Activated naive CD4-positive, alpha-beta T cell treated with anti-CD3 and anti-CD28 coated beads for 36 hours (primary cell): ENCODE measurements at regions not wholly inside any gene's neighbourhood (a gene's known extent, or its start where the extent isn't known, plus 50 kb on each side); places are given as distances from the start of the nearest gene placed in this dataset.
"Not testable (repeated sequence)": the region's sequence is repeated elsewhere in the genome, so short reads cannot be mapped to it uniquely, and the experiment has no call there.

ENCODE experiments used
- CTCF ChIA-PET: fragments of 350-600 bp; sonication (Branson Sonifier 250); formaldehyde crosslinking; loops from one replicate; lab custom pipeline; 2021; ENCODE audit warnings: antibody characterized with exemption; lab: Charles Lee
- DNase-seq: peaks from one replicate; pipeline ENCODE4 v3.0.0-alpha.2; 2020
- H3K27ac Mint-ChIP-seq: one replicate; pipeline ENCODE4 v1.8.0; 2021; ENCODE audit warnings: mild to moderate bottlenecking, mixed read lengths
- H3K27me3 Mint-ChIP-seq: one replicate; pipeline ENCODE4 v1.8.0; 2021; ENCODE audit warnings: low read depth, mixed read lengths
- H3K36me3 Mint-ChIP-seq: one replicate; pipeline ENCODE4 v1.8.0; 2021; ENCODE audit warnings: low read depth, mixed read lengths
- H3K4me1 Mint-ChIP-seq: one replicate; pipeline ENCODE4 v1.8.0; 2021; ENCODE audit warnings: low read depth, mixed read lengths
- H3K4me3 Mint-ChIP-seq: one replicate; pipeline ENCODE4 v1.8.0; 2021; ENCODE audit warnings: mild to moderate bottlenecking, moderate library complexity, mixed read lengths
- H3K9me3 Mint-ChIP-seq: one replicate; pipeline ENCODE4 v1.8.0; 2021; ENCODE audit warnings: mixed read lengths
- intact Hi-C: fragments of 100-400 bp; cut with micrococcal nuclease; formaldehyde crosslinking; loops from one replicate; pipeline ENCODE4 v1.15.1; 2023

DNA sequence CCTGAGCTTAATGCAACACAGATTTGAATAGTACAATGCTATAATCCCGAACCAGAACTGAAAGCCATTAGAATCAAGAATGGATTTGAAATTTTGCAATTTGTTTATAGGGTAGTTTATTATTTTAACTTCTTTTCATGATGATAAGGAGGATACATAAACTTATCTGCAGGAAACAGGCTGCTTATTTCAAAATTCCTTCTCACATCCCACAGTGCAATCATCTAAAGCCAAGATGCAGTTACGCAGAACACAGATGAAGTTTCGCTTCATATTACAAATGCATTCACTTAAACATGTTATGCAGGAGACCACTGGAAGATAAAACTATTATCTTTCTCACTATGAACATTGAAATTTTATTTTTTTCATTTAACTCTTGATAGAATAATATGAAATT is 1019.6 kb downstream of the PLA2G4A start:
- Mint-ChIP-seq H3K27me3 (no peaks in the 10 kb centered on the region), H3K36me3 (no peaks in the 10 kb centered on the region), H3K27ac (no peak overlapping the region), H3K4me3 (no peak overlapping the region), H3K4me1 (no peaks in the 10 kb centered on the region), H3K9me3 (peaks cover 6% of the 10 kb centered on the region)
- CTCF ChIA-PET: no interaction called here
- intact Hi-C loops: no loop called here
- no peak for DNase-seq

DNA sequence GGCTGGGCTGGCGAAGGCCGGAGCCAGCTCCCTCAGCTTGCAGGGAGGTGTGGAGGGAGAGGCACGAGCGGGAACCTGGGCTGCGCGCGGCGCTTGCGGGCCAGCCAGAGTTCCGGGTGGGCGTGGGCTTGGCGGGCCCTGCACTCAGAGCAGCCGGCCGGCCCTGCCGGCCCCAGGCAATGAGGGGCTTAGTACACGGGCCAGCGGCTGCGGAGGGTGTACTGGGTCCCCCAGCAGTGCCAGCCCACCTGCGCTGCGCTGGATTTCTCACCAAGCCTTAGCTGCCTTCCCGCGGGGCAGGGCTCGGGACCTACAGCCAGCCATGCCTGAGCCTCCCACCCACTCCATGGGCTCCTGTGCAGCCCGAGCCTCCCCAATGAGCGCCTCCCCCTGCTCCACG is 1021.4 kb downstream of the PLA2G4A start:
- H3K9me3 Mint-ChIP-seq, H3K4me3 Mint-ChIP-seq, intact Hi-C loops, H3K36me3 Mint-ChIP-seq, H3K4me1 Mint-ChIP-seq, DNase-seq, H3K27me3 Mint-ChIP-seq, CTCF ChIA-PET, H3K27ac Mint-ChIP-seq: not testable (repeated sequence)

DNA sequence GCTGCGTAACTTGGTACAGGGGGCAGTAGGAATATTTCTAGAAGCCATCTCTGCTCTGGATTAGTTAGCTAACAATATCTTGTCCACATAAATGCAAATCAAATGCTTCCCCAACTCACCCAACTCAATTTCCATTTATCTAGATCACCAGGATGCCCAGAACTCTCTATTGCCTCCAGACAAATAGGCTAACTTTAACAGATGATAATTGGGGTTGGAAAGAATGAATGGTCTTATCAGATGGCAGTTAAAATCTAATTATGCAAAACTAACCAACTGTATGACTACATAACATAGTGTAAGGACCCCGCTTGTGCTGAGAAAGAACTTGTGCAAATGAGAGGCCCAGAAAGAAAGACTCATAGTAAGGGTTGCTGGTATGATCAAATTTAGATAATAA is 1024.8 kb downstream of the PLA2G4A start:
- Mint-ChIP-seq H3K27ac (no peak overlapping the region), H3K36me3 (no peaks in the 10 kb centered on the region), H3K9me3 (peaks cover 12% of the 10 kb centered on the region), H3K4me1 (no peaks in the 10 kb centered on the region), H3K4me3 (no peak overlapping the region), H3K27me3 (no peaks in the 10 kb centered on the region)
- CTCF ChIA-PET: interaction anchor here (1.1 kb wide), 1 partner anchor 40 kb away, joined by 6 read pairs; no protein-coding TSS in a partner anchor
- intact Hi-C loops: no loop called here
- no peak for DNase-seq

DNA sequence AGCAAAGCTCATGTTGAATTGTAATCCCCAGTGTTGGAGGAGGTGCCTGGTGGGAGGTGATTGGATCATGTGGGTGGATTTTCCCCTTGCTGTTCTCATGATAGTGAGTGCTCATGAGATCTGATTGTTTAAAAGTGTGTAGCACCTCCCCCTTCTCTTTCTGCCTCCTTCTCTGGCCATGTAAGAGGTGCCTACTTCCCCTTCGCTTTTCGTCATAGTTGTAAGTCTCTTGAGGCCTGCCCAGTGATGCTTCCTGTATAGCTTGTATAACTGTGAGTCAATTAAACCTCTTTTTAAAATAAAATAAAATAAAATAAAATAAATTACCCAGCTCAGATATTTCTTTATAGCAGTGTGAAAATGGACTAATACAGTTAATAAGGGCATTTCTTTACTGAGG is 1025.7 kb downstream of the PLA2G4A start:
- Mint-ChIP-seq H3K4me1 (no peaks in the 10 kb centered on the region), H3K9me3 (peaks cover 14% of the 10 kb centered on the region), H3K4me3 (no peak overlapping the region), H3K27ac (no peak overlapping the region), H3K27me3 (no peaks in the 10 kb centered on the region), H3K36me3 (no peaks in the 10 kb centered on the region)
- intact Hi-C loops: no loop called here
- DNase-seq: no peak
- CTCF ChIA-PET: interaction anchor here (1.1 kb wide), 1 partner anchor 41 kb away, joined by 6 read pairs; no protein-coding TSS in a partner anchor

GRCh38 chr1:187862506-187862905 is 1033.8 kb downstream of the PLA2G4A start:
- Mint-ChIP-seq H3K27me3 (no peaks in the 10 kb centered on the region), H3K9me3 (peaks cover 8% of the 10 kb centered on the region), H3K36me3 (no peaks in the 10 kb centered on the region), H3K27ac (no peak overlapping the region), H3K4me1 (no peaks in the 10 kb centered on the region), H3K4me3 (no peak overlapping the region)
- no peak for DNase-seq
- intact Hi-C loops: no loop called here
- CTCF ChIA-PET: no interaction called here

DNA sequence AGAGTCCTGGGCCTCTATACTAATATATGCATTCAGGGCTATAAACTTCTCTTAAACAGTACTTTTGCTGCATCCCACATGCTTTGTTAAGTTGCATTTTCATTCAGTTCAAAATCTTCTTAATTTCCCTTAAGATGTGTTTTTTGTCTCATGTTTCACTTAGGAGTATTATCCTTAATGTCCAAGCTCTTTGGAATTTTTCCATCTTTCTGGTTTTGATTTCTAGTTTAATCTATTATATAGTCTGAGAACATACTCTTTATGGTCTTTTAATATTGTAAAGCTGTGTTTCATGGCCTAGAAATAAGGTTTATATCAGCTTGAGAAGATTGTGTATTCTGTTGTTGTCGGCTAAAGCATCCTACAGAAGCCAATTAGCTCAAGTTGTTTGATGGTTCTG is 1041.8 kb downstream of the PLA2G4A start:
- Mint-ChIP-seq H3K9me3 (peaks cover 1% of the 10 kb centered on the region), H3K4me3 (no peak overlapping the region), H3K4me1 (no peaks in the 10 kb centered on the region), H3K27me3 (no peaks in the 10 kb centered on the region), H3K27ac (no peak overlapping the region), H3K36me3 (no peaks in the 10 kb centered on the region)
- DNase-seq: no peak
- CTCF ChIA-PET: no interaction called here
- intact Hi-C loops: no loop called here

DNA sequence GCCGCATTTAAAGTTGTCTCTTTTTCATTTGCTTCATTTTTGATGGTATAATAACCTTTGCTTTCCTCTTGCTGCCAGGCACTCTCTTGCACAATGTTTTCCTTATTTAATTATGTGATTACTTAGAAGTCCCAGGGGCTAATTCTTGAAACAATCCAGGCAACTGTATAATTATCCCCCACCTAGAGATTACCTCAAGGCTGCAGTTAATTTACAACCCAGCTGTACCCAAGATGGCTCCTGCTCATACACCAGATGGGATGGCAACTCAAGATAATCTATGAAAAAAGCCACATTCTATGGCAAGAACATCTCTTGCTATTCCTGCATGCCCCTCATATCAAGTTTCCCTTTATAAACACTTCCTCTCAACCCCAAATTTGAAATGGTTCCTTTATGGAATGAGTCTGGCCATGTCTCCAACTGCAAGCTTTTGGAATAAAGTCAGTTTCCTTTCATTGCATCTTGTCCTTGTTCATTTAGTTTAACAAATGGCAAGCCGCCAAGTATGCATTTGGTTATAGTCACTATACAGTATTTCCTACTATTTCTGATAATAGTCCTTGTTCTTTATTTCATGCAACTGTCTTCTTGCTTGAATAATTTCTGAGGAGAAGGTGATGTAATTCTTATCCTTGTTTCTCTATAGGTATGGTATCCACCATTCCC is 1042.6 kb downstream of the PLA2G4A start:
- intact Hi-C loops: no loop called here
- DNase-seq: no peak
- H3K4me1 Mint-ChIP-seq: no peaks in the 10 kb centered on the region
- CTCF ChIA-PET: no interaction called here
- no peak overlapping the region for H3K4me3 Mint-ChIP-seq
- H3K9me3 Mint-ChIP-seq: peaks cover 1% of the 10 kb centered on the region
- no peaks in the 10 kb centered on the region for H3K36me3 Mint-ChIP-seq
- no peaks in the 10 kb centered on the region for H3K27me3 Mint-ChIP-seq
- H3K27ac Mint-ChIP-seq: no peak overlapping the region

DNA sequence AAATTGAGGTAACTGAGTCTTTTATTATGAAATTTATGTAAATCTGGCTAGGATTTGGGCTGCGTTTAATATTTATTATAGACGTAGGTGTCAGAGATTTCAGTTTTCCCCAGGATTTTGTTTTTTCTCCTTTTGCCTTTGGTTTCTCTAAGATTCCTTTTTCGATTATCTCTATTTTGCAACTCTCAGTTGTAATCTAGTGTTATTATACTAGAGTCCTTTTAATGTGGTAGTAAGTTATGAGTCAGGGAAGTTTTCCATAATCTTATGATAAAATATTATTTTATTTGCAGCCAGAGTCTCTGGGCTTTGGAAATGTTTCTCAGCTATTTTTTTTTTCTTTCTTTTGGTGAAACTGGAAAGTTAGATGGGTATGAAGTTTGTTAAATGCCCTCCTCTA is 1043.8 kb downstream of the PLA2G4A start:
- Mint-ChIP-seq H3K36me3 (no peaks in the 10 kb centered on the region), H3K4me3 (no peak overlapping the region), H3K4me1 (no peaks in the 10 kb centered on the region), H3K27me3 (no peaks in the 10 kb centered on the region), H3K9me3 (peaks cover 3% of the 10 kb centered on the region), H3K27ac (no peak overlapping the region)
- DNase-seq: no peak
- intact Hi-C loops: no loop called here
- CTCF ChIA-PET: no interaction called here

- no peaks in the 10 kb centered on the region for H3K27me3 Mint-ChIP-seq
- CTCF ChIA-PET: no interaction called here
- intact Hi-C loops: no loop called here
- H3K9me3 Mint-ChIP-seq: peaks cover 3% of the 10 kb centered on the region
- H3K36me3 Mint-ChIP-seq: no peaks in the 10 kb centered on the region
- no peak for DNase-seq
- H3K4me1 Mint-ChIP-seq: no peaks in the 10 kb centered on the region
- H3K27ac Mint-ChIP-seq: no peak overlapping the region
- no peak overlapping the region for H3K4me3 Mint-ChIP-seq
Measured at GRCh38 chr1:187873126-187873525, 1044.4 kb downstream of the PLA2G4A start.

DNA sequence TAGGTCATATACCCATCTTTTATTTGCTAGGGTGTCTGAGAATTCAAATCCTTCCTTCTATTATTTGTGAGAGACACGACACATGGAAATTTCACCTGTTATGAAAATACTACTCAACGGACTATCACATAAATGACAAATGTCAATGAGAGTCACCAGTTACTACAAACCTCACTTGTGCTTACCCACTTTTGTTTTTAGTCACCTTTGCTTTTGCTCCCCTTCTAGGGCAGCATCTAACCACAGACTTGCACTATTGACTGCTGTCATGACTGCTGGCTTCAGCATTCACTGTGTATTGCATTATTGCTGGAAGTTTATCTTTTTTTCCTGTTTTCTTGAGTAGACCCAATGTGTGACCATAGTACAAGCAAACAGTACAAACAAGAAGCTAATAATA is 1048.0 kb downstream of the PLA2G4A start:
- Mint-ChIP-seq H3K4me3 (no peak overlapping the region), H3K36me3 (no peaks in the 10 kb centered on the region), H3K9me3 (peaks cover 3% of the 10 kb centered on the region), H3K27ac (no peak overlapping the region), H3K27me3 (no peaks in the 10 kb centered on the region), H3K4me1 (no peaks in the 10 kb centered on the region)
- CTCF ChIA-PET: no interaction called here
- intact Hi-C loops: no loop called here
- DNase-seq: no peak

DNA sequence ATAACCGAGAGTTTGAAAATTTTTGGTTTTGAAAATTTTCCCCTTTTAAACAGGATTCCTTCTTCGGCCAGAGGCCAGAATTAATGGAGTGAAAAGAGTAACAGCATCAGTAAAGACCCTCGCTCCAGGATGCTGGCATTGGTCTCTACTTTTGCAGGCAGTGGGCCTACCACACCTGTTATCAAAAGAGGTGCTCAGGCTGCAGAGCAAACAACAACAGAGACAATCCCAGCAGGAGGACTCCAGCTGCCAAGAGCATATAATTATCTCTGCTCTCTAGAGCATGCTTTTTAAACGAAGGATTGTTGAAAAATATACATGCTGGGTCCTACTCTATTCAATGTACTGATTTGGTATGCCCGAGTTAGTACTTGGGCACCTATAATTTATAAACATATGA is 1048.5 kb downstream of the PLA2G4A start:
- H3K27me3 Mint-ChIP-seq: no peaks in the 10 kb centered on the region
- no peak overlapping the region for H3K27ac Mint-ChIP-seq
- no peak overlapping the region for H3K4me3 Mint-ChIP-seq
- H3K9me3 Mint-ChIP-seq: peaks cover 3% of the 10 kb centered on the region
- intact Hi-C loops: no loop called here
- CTCF ChIA-PET: no interaction called here
- no peak for DNase-seq
- H3K36me3 Mint-ChIP-seq: no peaks in the 10 kb centered on the region
- no peaks in the 10 kb centered on the region for H3K4me1 Mint-ChIP-seq

DNA sequence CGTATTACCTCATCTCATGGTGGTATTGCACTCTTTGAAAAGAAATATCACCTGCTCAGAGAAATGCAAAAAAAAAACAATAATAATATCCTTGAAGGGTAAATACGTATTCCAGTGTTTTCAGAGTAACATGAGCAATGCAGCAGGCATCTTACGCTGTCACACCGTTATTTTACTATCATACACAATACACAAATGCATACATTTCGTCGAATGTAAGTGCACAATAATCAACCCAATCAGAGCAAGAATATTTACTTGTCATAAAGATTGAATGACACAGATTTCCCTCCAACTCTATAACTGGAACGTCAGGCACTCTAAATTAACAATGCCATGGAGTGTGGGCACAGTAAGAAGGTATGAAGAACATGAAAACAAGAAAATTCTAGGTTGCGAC is 1050.1 kb downstream of the PLA2G4A start:
- no peaks in the 10 kb centered on the region for H3K4me1 Mint-ChIP-seq
- H3K27me3 Mint-ChIP-seq: no peaks in the 10 kb centered on the region
- peaks cover 2% of the 10 kb centered on the region for H3K9me3 Mint-ChIP-seq
- intact Hi-C loops: no loop called here
- no peak overlapping the region for H3K27ac Mint-ChIP-seq
- DNase-seq: no peak
- H3K36me3 Mint-ChIP-seq: no peaks in the 10 kb centered on the region
- H3K4me3 Mint-ChIP-seq: no peak overlapping the region
- CTCF ChIA-PET: no interaction called here

GRCh38 chr1:187883356-187883755 is 1054.6 kb downstream of the PLA2G4A start:
- CTCF ChIA-PET: no interaction called here
- Mint-ChIP-seq H3K4me1 (no peaks in the 10 kb centered on the region), H3K9me3 (no peaks in the 10 kb centered on the region), H3K4me3 (no peak overlapping the region), H3K27me3 (no peaks in the 10 kb centered on the region), H3K36me3 (no peaks in the 10 kb centered on the region), H3K27ac (no peak overlapping the region)
- intact Hi-C loops: no loop called here
- DNase-seq: no peak
